HEK293T (cell line): ENCODE measurements at regions not wholly inside any gene's neighbourhood (a gene's known extent, or its start where the extent isn't known, plus 50 kb on each side); places are given as distances from the start of the nearest gene placed in this dataset.

Experiments used
- ARNT ChIP-seq: fragments of 450-650 bp; IDR thresholded peaks from 2 replicates; pipeline ENCODE4 v1.6.1; 2017; ENCODE audit warnings: mild to moderate bottlenecking
- FOXA1 ChIP-seq: fragments of 450-650 bp; IDR thresholded peaks from 2 replicates; pipeline ENCODE4 v1.6.1; 2016; ENCODE audit warnings: mild to moderate bottlenecking
- FOXK2 ChIP-seq: fragments of 450-650 bp; IDR thresholded peaks from 2 replicates; pipeline ENCODE4 v1.6.1; 2016; ENCODE audit warnings: mild to moderate bottlenecking
- FOXM1 ChIP-seq: fragments of 450-650 bp; IDR thresholded peaks from 2 replicates; pipeline ENCODE4 v1.6.1; 2017; ENCODE audit warnings: mild to moderate bottlenecking, borderline replicate concordance
- HDGF ChIP-seq: fragments of 450-650 bp; IDR thresholded peaks from 2 replicates; pipeline ENCODE4 v1.6.1; 2017; ENCODE audit warnings: antibody characterized with exemption, borderline replicate concordance
- L3MBTL2 ChIP-seq: fragments of 450-650 bp; conservative IDR thresholded peaks from 2 replicates; pipeline ENCODE4 v1.6.1; 2016; ENCODE audit warnings: mild to moderate bottlenecking
- TF ChIP-seq, protein P1 (sequence below): fragments of 450-650 bp; IDR thresholded peaks from 2 replicates; pipeline ENCODE4 v1.6.1; 2016

DNA sequence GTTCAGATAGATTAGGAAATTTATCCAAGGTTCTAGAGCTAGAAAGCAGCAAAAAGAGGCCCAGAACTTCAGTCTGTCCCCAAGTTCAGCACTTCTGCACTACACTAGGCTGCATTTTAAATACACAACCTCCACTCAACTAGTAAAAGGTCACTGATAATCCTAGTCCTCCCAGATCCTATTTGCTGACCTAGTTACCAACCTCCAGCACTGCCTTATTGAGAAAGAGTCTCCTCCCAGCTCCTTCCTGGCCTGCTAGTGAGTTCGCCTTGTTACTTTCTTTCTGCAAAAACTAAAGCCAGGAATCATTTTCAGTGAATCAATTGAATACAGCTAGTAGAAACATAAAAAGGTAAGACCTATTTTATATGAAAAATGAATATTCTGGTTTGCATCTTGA is 84.1 kb upstream of the ZNF800 start:
- TF ChIP-seq FOXA1 = no peak
- TF ChIP-seq HDGF = no peak
- TF ChIP-seq FOXK2 = no peak
- TF ChIP-seq FOXM1 = no peak
- TF ChIP-seq L3MBTL2 = no peak
- no peak for TF ChIP-seq ARNT
- TF ChIP-seq, protein P1, sequence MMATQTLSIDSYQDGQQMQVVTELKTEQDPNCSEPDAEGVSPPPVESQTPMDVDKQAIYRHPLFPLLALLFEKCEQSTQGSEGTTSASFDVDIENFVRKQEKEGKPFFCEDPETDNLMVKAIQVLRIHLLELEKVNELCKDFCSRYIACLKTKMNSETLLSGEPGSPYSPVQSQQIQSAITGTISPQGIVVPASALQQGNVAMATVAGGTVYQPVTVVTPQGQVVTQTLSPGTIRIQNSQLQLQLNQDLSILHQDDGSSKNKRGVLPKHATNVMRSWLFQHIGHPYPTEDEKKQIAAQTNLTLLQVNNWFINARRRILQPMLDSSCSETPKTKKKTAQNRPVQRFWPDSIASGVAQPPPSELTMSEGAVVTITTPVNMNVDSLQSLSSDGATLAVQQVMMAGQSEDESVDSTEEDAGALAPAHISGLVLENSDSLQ = no peak
